Uterus (tissue), 3 donors: ENCODE measurements at regions not wholly inside any gene's neighbourhood (a gene's known extent, or its start where the extent isn't known, plus 50 kb on each side); places are given as distances from the start of the nearest gene placed in this dataset.

Experiments used
- DNase-seq, 2 donors: peaks; one replicate each; pipeline ENCODE4 v3.0.0-alpha.2; 2019 to 2020
- H3K27ac ChIP-seq, 2 donors: fragments of 200-600 bp; sonication (generic); 1 replicate in 1 of 2; 2 replicates in 1 of 2; pipeline ENCODE4 v1.5.1; 2016 to 2018
- H3K27me3 ChIP-seq, 2 donors: fragments of 200-600 bp; sonication (generic); one replicate each; pipeline ENCODE4 v1.5.1; 2018 to 2019; ENCODE audit warnings: control low read depth in 1 of 2
- H3K36me3 ChIP-seq, 2 donors: fragments of 200-600 bp; sonication (generic); one replicate each; pipeline ENCODE4 v1.5.1; 2019; ENCODE audit warnings: control low read depth in 1 of 2
- H3K4me1 ChIP-seq, 2 donors: fragments of 200-600 bp; sonication (generic); one replicate each; pipeline ENCODE4 v1.5.1; 2018 to 2019; ENCODE audit warnings: control low read depth in 1 of 2
- H3K4me3 ChIP-seq, 2 donors: fragments of 200-600 bp; sonication (generic); 1 replicate in 1 of 2; 2 replicates in 1 of 2; pipeline ENCODE4 v1.5.1; 2018 to 2019; ENCODE audit warnings: mild to moderate bottlenecking in 1 of 2
- H3K9me3 ChIP-seq, 2 donors: fragments of 200-600 bp; sonication (generic); one replicate each; pipeline ENCODE4 v1.5.1; 2019; ENCODE audit warnings: control low read depth in 1 of 2
- CTCF ChIP-seq, 4 experiments: fragments of 200-600 bp in 2 of 4; fragments of 450-650 bp in 2 of 4; sonication (generic) in 2 of 4; IDR thresholded peaks; one replicate each; pipeline ENCODE4 v1.5.1; 2016 to 2019; ENCODE audit warnings: antibody characterized with exemption in 4 of 4, mild to moderate bottlenecking in 2 of 4, moderate library complexity in 1 of 4
- POLR2A ChIP-seq, 2 donors: fragments of 450-650 bp; IDR thresholded peaks; one replicate each; pipeline ENCODE4 v1.6.1; 2016; ENCODE audit warnings: antibody characterized with exemption in 2 of 2, mild to moderate bottlenecking in 1 of 2, moderate library complexity in 1 of 2
- intact Hi-C: fragments of 100-400 bp; cut with DNase I; formaldehyde crosslinking; loops from one replicate; pipeline ENCODE4 v1.15.1; 2023; ENCODE audit warnings: low total_unique reads
- donor health status: DM: yes; HTN: yes; CAD: no.

GRCh38 chr12:125531574-125531973 lies 466.3 kb downstream of the AACS start:
- Histone ChIP-seq H3K9me3 (no peaks in the 10 kb centered on the region), H3K27me3 (no peaks in the 10 kb centered on the region), H3K27ac (no peak overlapping the region), H3K4me1 (no peaks in the 10 kb centered on the region), H3K4me3 (no peak overlapping the region), H3K36me3 (no peaks in the 10 kb centered on the region)
- DNase-seq, result no peak
- TF ChIP-seq CTCF (IDR thresholded peaks at IDR 0.05) (no peak), POLR2A (IDR thresholded peaks at IDR 0.05) (no peak)
- intact Hi-C loops, result no loop called here

GRCh38 chr12:125533434-125534029 lies 468.3 kb downstream of the AACS start:
- Histone ChIP-seq H3K4me3 (no peak overlapping the region), H3K36me3 (no peaks in the 10 kb centered on the region), H3K27me3 (no peaks in the 10 kb centered on the region), H3K4me1 (no peaks in the 10 kb centered on the region), H3K9me3 (no peaks in the 10 kb centered on the region), H3K27ac (no peak overlapping the region)
- peak; percentile 11 to 53 (median 44) for TF ChIP-seq CTCF (IDR thresholded peaks at IDR 0.05)
- TF ChIP-seq POLR2A (IDR thresholded peaks at IDR 0.05), result no peak
- intact Hi-C loops, result no loop called here
- DNase-seq, result no peak

- DNase-seq, result no peak
- no peak overlapping the region for H3K4me3 ChIP-seq
- no peaks in the 10 kb centered on the region for H3K27me3 ChIP-seq
- no peak for TF ChIP-seq CTCF (IDR thresholded peaks at IDR 0.05)
- TF ChIP-seq POLR2A (IDR thresholded peaks at IDR 0.05), result no peak
- H3K27ac ChIP-seq, result no peak overlapping the region
- intact Hi-C loops, result no loop called here
- no peaks in the 10 kb centered on the region for H3K36me3 ChIP-seq
- H3K4me1 ChIP-seq, result no peaks in the 10 kb centered on the region
- H3K9me3 ChIP-seq, result no peaks in the 10 kb centered on the region
These were observed 473.4 kb downstream of the AACS start for GRCh38 chr12:125538401-125539199.

- H3K4me1 ChIP-seq, result no peaks in the 10 kb centered on the region
- TF ChIP-seq CTCF (IDR thresholded peaks at IDR 0.05) (no peak), POLR2A (IDR thresholded peaks at IDR 0.05) (no peak)
- DNase-seq, result no peak
- H3K27ac ChIP-seq, result no peak overlapping the region
- no peak overlapping the region for H3K4me3 ChIP-seq
- intact Hi-C loops, result no loop called here
- no peaks in the 10 kb centered on the region for H3K36me3 ChIP-seq
- H3K9me3 ChIP-seq, result no peaks in the 10 kb centered on the region
- H3K27me3 ChIP-seq, result no peaks in the 10 kb centered on the region
These were observed 475.5 kb downstream of the AACS start for GRCh38 chr12:125540580-125541204.

GRCh38 chr12:125544960-125545359 lies 479.7 kb downstream of the AACS start:
- no peak for DNase-seq
- Histone ChIP-seq H3K9me3 (no peaks in the 10 kb centered on the region), H3K27ac (no peak overlapping the region), H3K4me3 (no peak overlapping the region), H3K36me3 (no peaks in the 10 kb centered on the region), H3K4me1 (no peaks in the 10 kb centered on the region), H3K27me3 (no peaks in the 10 kb centered on the region)
- TF ChIP-seq CTCF (IDR thresholded peaks at IDR 0.05) (no peak), POLR2A (IDR thresholded peaks at IDR 0.05) (no peak)
- intact Hi-C loops, result no loop called here
